Neural cell (in vitro differentiated cells): ENCODE measurements at regions not wholly inside any gene's neighbourhood (a gene's known extent, or its start where the extent isn't known, plus 50 kb on each side); places are given as distances from the start of the nearest gene placed in this dataset.

ENCODE experiments used
- CTCF ChIP-seq: fragments of 450-650 bp; IDR thresholded peaks from 2 replicates; pipeline ENCODE4 v1.5.1; 2014; ENCODE audit warnings: antibody characterized with exemption, mild to moderate bottlenecking, moderate library complexity; ENCODE audit not compliant: poor library complexity, severe bottlenecking
- RAD21 ChIP-seq: fragments of 450-650 bp; conservative IDR thresholded peaks from 2 replicates; pipeline ENCODE4 v1.6.1; 2014; ENCODE audit warnings: antibody characterized with exemption, mild to moderate bottlenecking, moderate library complexity
- REST ChIP-seq: IDR thresholded peaks from 2 replicates; pipeline ENCODE4 v1.6.1; 2012; ENCODE audit warnings: borderline replicate concordance

- no peak for TF ChIP-seq CTCF
- no peak for TF ChIP-seq RAD21
- TF ChIP-seq REST = no peak
Measured at GRCh38 chr4:152104901-152105357, 344.1 kb upstream of the GATB start.
